ENCODE measurements at regions not wholly inside any gene's neighbourhood (a gene's known extent, or its start where the extent isn't known, plus 50 kb on each side); places are given as distances from the start of the nearest gene placed in this dataset.

DNA sequence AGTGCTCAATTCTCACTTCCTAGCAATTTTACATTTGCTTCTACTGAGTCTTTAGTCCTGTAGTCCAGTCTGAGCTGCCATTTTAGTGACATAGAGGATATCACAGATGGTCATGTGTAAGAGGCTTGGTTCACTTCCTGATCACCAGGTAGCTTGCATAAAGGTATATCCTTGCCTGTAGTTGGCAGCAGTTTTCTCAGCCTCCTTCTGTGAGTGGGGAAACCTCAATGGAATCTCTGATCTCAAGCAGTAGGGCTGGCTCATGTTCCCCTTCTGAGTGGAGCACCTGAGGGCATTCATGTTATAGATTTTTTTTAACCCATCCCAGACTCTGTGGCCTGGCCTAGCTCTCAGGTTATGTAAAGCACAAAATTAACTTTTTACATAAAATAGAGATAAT, 278.4 kb downstream of the RDH14 start:
- Histone ChIP-seq H3K36me3 (no peaks in the 10 kb centered on the region), H3K9me3 (no peaks in the 10 kb centered on the region), H3K27me3 (no peaks in the 10 kb centered on the region), H3K27ac (no peak overlapping the region), H3K4me3 (no peak overlapping the region), H3K4me1 (no peaks in the 10 kb centered on the region)
- TF ChIP-seq, protein P1, sequence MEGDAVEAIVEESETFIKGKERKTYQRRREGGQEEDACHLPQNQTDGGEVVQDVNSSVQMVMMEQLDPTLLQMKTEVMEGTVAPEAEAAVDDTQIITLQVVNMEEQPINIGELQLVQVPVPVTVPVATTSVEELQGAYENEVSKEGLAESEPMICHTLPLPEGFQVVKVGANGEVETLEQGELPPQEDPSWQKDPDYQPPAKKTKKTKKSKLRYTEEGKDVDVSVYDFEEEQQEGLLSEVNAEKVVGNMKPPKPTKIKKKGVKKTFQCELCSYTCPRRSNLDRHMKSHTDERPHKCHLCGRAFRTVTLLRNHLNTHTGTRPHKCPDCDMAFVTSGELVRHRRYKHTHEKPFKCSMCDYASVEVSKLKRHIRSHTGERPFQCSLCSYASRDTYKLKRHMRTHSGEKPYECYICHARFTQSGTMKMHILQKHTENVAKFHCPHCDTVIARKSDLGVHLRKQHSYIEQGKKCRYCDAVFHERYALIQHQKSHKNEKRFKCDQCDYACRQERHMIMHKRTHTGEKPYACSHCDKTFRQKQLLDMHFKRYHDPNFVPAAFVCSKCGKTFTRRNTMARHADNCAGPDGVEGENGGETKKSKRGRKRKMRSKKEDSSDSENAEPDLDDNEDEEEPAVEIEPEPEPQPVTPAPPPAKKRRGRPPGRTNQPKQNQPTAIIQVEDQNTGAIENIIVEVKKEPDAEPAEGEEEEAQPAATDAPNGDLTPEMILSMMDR (IDR thresholded peaks at IDR 0.05): no peak
- no peak for TF ChIP-seq POLR2A (IDR thresholded peaks at IDR 0.05)
- DNase-seq: no peak
- intact Hi-C loops (cut with DNase I; ENCODE audit: low total_unique reads): no loop called here

DNA sequence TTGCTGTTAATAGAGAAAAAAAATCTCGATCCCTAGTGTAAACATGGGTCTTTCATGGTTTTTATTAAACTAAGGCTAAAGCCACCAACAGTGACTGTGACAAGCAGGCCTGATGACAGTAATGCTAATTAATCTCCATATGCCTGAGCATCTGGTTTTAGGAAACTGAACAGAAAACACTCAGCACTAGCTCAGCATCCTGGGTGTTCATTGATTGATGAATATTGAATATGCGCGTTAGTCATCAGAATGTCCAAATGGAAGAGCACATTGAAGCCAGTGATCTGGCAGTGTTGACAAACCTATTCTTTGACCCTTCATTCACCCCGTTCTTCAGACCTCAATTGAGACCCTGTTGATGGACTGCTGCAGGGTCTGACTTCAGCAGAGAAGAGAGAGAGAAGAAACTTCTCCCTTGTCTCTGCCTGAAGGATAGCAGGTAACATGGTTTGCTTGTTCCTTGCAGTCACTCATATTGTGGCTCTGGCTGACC, 283.8 kb downstream of the RDH14 start:
- no peaks in the 10 kb centered on the region for H3K9me3 ChIP-seq
- no peak overlapping the region for H3K27ac ChIP-seq
- DNase-seq: no peak
- intact Hi-C loops (cut with DNase I; ENCODE audit: low total_unique reads): no loop called here
- H3K4me1 ChIP-seq: no peaks in the 10 kb centered on the region
- TF ChIP-seq POLR2A (IDR thresholded peaks at IDR 0.05): no peak
- TF ChIP-seq, protein P1 (IDR thresholded peaks at IDR 0.05): no peak
- H3K27me3 ChIP-seq: no peaks in the 10 kb centered on the region
- no peak overlapping the region for H3K4me3 ChIP-seq
- H3K36me3 ChIP-seq: no peaks in the 10 kb centered on the region

- H3K9me3 ChIP-seq: no peaks in the 10 kb centered on the region
- no peak overlapping the region for H3K4me3 ChIP-seq
- no peak overlapping the region for H3K27ac ChIP-seq
- H3K4me1 ChIP-seq: no peaks in the 10 kb centered on the region
- DNase-seq: no peak
- no peaks in the 10 kb centered on the region for H3K27me3 ChIP-seq
- H3K36me3 ChIP-seq: no peaks in the 10 kb centered on the region
- no peak for TF ChIP-seq POLR2A (IDR thresholded peaks at IDR 0.05)
- TF ChIP-seq, protein P1 (IDR thresholded peaks at IDR 0.05): no peak
- intact Hi-C loops (cut with DNase I; ENCODE audit: low total_unique reads): no loop called here
Observed at GRCh38 chr2:18273205-18273604, 287.2 kb downstream of the RDH14 start.

DNA sequence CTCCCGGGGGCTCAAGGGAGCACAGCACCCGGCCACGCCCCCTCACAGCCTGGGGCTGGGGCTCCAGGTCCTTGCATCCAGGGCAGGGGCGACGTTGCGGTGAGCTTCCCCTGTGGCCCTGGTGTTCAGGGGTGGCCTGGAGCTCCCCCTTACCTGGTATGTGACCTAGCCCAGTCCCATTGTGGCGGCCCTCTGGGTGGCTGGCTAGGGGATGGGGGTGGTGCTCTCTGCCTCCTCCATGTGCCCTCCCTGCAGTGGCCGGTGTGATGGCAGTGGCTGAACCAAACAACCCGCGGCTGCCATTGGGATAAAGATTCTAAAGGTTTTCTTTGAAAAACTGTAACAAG, 288.3 kb downstream of the RDH14 start:
- H3K4me3 ChIP-seq: no peak overlapping the region
- H3K27me3 ChIP-seq: no peaks in the 10 kb centered on the region
- no peaks in the 10 kb centered on the region for H3K36me3 ChIP-seq
- intact Hi-C loops (cut with DNase I; ENCODE audit: low total_unique reads): no loop called here
- no peaks in the 10 kb centered on the region for H3K4me1 ChIP-seq
- TF ChIP-seq POLR2A (IDR thresholded peaks at IDR 0.05): no peak
- TF ChIP-seq, protein P1 (IDR thresholded peaks at IDR 0.05): no peak
- no peaks in the 10 kb centered on the region for H3K9me3 ChIP-seq
- no peak for DNase-seq
- H3K27ac ChIP-seq: no peak overlapping the region

- H3K27me3 ChIP-seq: no peaks in the 10 kb centered on the region
- no peak overlapping the region for H3K4me3 ChIP-seq
- H3K9me3 ChIP-seq: no peaks in the 10 kb centered on the region
- intact Hi-C loops (cut with DNase I; ENCODE audit: low total_unique reads): no loop called here
- no peaks in the 10 kb centered on the region for H3K4me1 ChIP-seq
- no peak for DNase-seq
- H3K36me3 ChIP-seq: no peaks in the 10 kb centered on the region
- TF ChIP-seq, protein P1 (IDR thresholded peaks at IDR 0.05): no peak
- no peak for TF ChIP-seq POLR2A (IDR thresholded peaks at IDR 0.05)
- H3K27ac ChIP-seq: no peak overlapping the region
Observed at GRCh38 chr2:18271370-18272147, 288.9 kb downstream of the RDH14 start.
